Gastroesophageal sphincter (tissue), 3 donors: ENCODE measurements at regions not wholly inside any gene's neighbourhood (a gene's known extent, or its start where the extent isn't known, plus 50 kb on each side); places are given as distances from the start of the nearest gene placed in this dataset.

ENCODE experiments used
- CTCF ChIP-seq, 4 experiments: fragments of 200-600 bp in 2 of 4; fragments of 450-650 bp in 2 of 4; sonication (generic) in 1 of 4; IDR thresholded peaks; one replicate each; pipeline ENCODE4 v1.5.1; 2017 to 2019; ENCODE audit warnings: antibody characterized with exemption in 4 of 4, mild to moderate bottlenecking in 2 of 4, moderate library complexity in 2 of 4
- EP300 ChIP-seq: sonication (generic); formaldehyde crosslinking; IDR thresholded peaks from one replicate; pipeline ENCODE4 v1.6.1; 2017; ENCODE audit warnings: antibody characterized with exemption, mild to moderate bottlenecking
- POLR2A ChIP-seq, 2 donors: fragments of 450-650 bp; IDR thresholded peaks; one replicate each; pipeline ENCODE4 v1.6.1; 2017; ENCODE audit warnings: antibody characterized with exemption in 2 of 2, mild to moderate bottlenecking in 2 of 2, moderate library complexity in 1 of 2
- POLR2AphosphoS5 ChIP-seq: sonication (generic); formaldehyde crosslinking; IDR thresholded peaks from one replicate; pipeline ENCODE4 v1.6.1; 2017; ENCODE audit warnings: antibody characterized with exemption

GRCh38 chr3:19711160-19711782, 222.7 kb downstream of the EFHB start:
- TF ChIP-seq POLR2A (IDR thresholded peaks at IDR 0.05) (no peak), CTCF (IDR thresholded peaks at IDR 0.05) (no peak), POLR2AphosphoS5 (no peak), EP300 (no peak)
